Thoracic aorta (tissue), 2 donors: ENCODE measurements at regions not wholly inside any gene's neighbourhood (a gene's known extent, or its start where the extent isn't known, plus 50 kb on each side); places are given as distances from the start of the nearest gene placed in this dataset.

Experiments
- ATAC-seq: fragments of 150-250 bp; one replicate; pipeline ENCODE4 v1.8.0; 2017; ENCODE audit warnings: low read depth; ENCODE audit not compliant: insufficient number of reproducible peaks, low FRiP score
- DNase-seq: peaks from one replicate; pipeline ENCODE4 v3.0.0-alpha.2; 2020; ENCODE audit warnings: low spot score
- H3K27ac ChIP-seq, 2 donors: fragments of 200-600 bp; sonication (generic); 1 replicate in 1 of 2; 2 replicates in 1 of 2; pipeline ENCODE4 v1.5.1; 2016; ENCODE audit warnings: mild to moderate bottlenecking in 2 of 2, moderate library complexity in 2 of 2
- H3K27me3 ChIP-seq: fragments of 200-600 bp; sonication (generic); replicated peaks from 2 replicates; pipeline ENCODE4 v1.6.0; 2016; ENCODE audit warnings: mild to moderate bottlenecking; ENCODE audit not compliant: insufficient read depth
- H3K36me3 ChIP-seq: fragments of 200-600 bp; sonication (generic); one replicate; pipeline ENCODE4 v1.5.1; 2016
- H3K4me1 ChIP-seq, 2 donors: fragments of 200-600 bp; sonication (generic); 1 replicate in 1 of 2; 2 replicates in 1 of 2; pipeline versions ENCODE4 v1.5.1 to v1.6.0; 2016; ENCODE audit warnings: low read depth in 2 of 2, mild to moderate bottlenecking in 1 of 2; ENCODE audit not compliant: control insufficient read depth in 1 of 2
- H3K4me3 ChIP-seq: fragments of 200-600 bp; sonication (generic); 2 replicates; pipeline ENCODE4 v1.5.1; 2016; ENCODE audit warnings: mild to moderate bottlenecking
- H3K9me3 ChIP-seq: fragments of 200-600 bp; sonication (generic); 2 replicates; pipeline ENCODE4 v1.5.1; 2016
- CTCF ChIP-seq: fragments of 200-600 bp; sonication (generic); IDR thresholded peaks from one replicate; pipeline ENCODE4 v1.5.1; 2019; ENCODE audit warnings: antibody characterized with exemption

- DNase-seq (no peak), ATAC-seq (no peak)
- no peak overlapping the region for H3K27ac ChIP-seq
- no peaks in the 10 kb centered on the region for H3K36me3 ChIP-seq
- no peak overlapping the region for H3K4me3 ChIP-seq
- no peaks in the 10 kb centered on the region for H3K4me1 ChIP-seq
- no peak for TF ChIP-seq CTCF
- H3K9me3 ChIP-seq, result no peaks in the 10 kb centered on the region
- H3K27me3 ChIP-seq, result no peaks in the 10 kb centered on the region
Observed at GRCh38 chr18:10215446-10215845, 239.0 kb upstream of the APCDD1 start.

- no peak for ATAC-seq
- H3K27ac ChIP-seq, result no peak overlapping the region
Observed at GRCh38 chr18:10216791-10217190, 237.6 kb upstream of the APCDD1 start.

GRCh38 chr18:10217211-10217610, 237.2 kb upstream of the APCDD1 start:
- ATAC-seq, result no peak
- no peaks in the 10 kb centered on the region for H3K4me1 ChIP-seq
- no peak overlapping the region for H3K27ac ChIP-seq
- H3K36me3 ChIP-seq, result no peaks in the 10 kb centered on the region
- H3K4me3 ChIP-seq, result no peak overlapping the region
- no peaks in the 10 kb centered on the region for H3K27me3 ChIP-seq
- no peak for DNase-seq
- no peaks in the 10 kb centered on the region for H3K9me3 ChIP-seq
- TF ChIP-seq CTCF, result no peak

More at GRCh38 chr18:10216791-10217190, 237.6 kb upstream of the APCDD1 start:
- TF ChIP-seq CTCF, result no peak
- DNase-seq, result no peak
- no peak overlapping the region for H3K4me3 ChIP-seq
- no peaks in the 10 kb centered on the region for H3K9me3 ChIP-seq
- no peaks in the 10 kb centered on the region for H3K4me1 ChIP-seq
- H3K36me3 ChIP-seq, result no peaks in the 10 kb centered on the region
- H3K27me3 ChIP-seq, result no peaks in the 10 kb centered on the region

GRCh38 chr18:10225300-10225699, 229.1 kb upstream of the APCDD1 start:
- Histone ChIP-seq H3K27me3 (no peaks in the 10 kb centered on the region), H3K4me1 (no peaks in the 10 kb centered on the region), H3K9me3 (peaks cover 5% of the 10 kb centered on the region), H3K27ac (no peak overlapping the region), H3K36me3 (no peaks in the 10 kb centered on the region), H3K4me3 (no peak overlapping the region)
- no peak for ATAC-seq
- no peak for TF ChIP-seq CTCF
- DNase-seq, result no peak

DNA sequence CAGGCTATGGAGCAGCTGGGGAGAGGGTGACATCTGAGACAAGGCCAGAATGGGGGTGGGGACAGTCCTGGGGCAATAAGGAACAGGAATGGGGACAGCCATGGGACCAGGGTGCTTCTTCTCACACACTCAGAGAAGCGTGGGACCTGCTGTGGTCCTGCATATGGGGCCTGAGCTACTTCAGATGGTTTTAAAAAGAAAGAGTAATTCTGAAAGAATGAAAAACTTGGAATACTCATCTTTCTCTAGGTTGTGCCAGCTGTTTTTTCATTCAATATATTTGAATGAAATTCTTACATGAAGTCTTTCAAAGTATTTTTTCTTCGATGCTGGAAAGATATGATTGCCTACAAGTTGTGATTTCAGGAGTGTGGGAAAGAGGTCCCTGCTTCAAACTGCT, 227.5 kb upstream of the APCDD1 start:
- H3K27ac ChIP-seq, result no peak overlapping the region
- no peak overlapping the region for H3K4me3 ChIP-seq
- ATAC-seq (no peak), DNase-seq (no peak)
- peaks cover 5% of the 10 kb centered on the region for H3K9me3 ChIP-seq
- TF ChIP-seq CTCF, result no peak
- H3K4me1 ChIP-seq, result no peaks in the 10 kb centered on the region
- no peaks in the 10 kb centered on the region for H3K27me3 ChIP-seq
- H3K36me3 ChIP-seq, result no peaks in the 10 kb centered on the region
